Kidney (tissue), 13 donors: ENCODE measurements at regions not wholly inside any gene's neighbourhood (a gene's known extent, or its start where the extent isn't known, plus 50 kb on each side); places are given as distances from the start of the nearest gene placed in this dataset.

ENCODE experiments used
- DNase-seq, 5 donors: peaks; one replicate each; pipeline ENCODE4 v3.0.0-alpha.2; 2013 to 2020
- FAIRE-seq: peaks from 2 replicates; lab custom pipeline; 2012; peaks lifted over from hg19 to GRCh38; lab: Jason Lieb, UNC
- H3K27ac ChIP-seq, 2 donors: one replicate each; pipeline ENCODE4 v1.7.0; 2013; ENCODE audit warnings: low read depth in 2 of 2, low read length in 2 of 2, inconsistent platforms in 1 of 2
- H3K27me3 ChIP-seq: one replicate; pipeline ENCODE4 v1.7.1; 2013; ENCODE audit warnings: low read length, inconsistent platforms; ENCODE audit not compliant: control insufficient read depth, insufficient read depth
- H3K36me3 ChIP-seq, 3 donors: one replicate each; pipeline versions ENCODE4 v1.7.0 to v1.7.1; 2013; ENCODE audit warnings: low read length in 3 of 3, control low read depth in 1 of 3, inconsistent platforms in 1 of 3; ENCODE audit not compliant: insufficient read depth in 3 of 3, control insufficient read depth in 2 of 3
- H3K4me1 ChIP-seq, 3 donors: one replicate each; pipeline versions ENCODE4 v1.7.0 to v1.7.1; 2013; ENCODE audit warnings: low read length in 3 of 3, inconsistent platforms in 1 of 3, low read depth in 1 of 3; ENCODE audit not compliant: control insufficient read depth in 2 of 3, insufficient read depth in 2 of 3
- H3K4me3 ChIP-seq, 3 donors: one replicate each; pipeline versions ENCODE4 v1.7.0 to v1.8.1; 2013; ENCODE audit warnings: low read length in 3 of 3, control low read depth in 1 of 3, inconsistent platforms in 1 of 3
- H3K9ac ChIP-seq, 3 donors: one replicate each; pipeline versions ENCODE4 v1.7.0 to v1.7.1; 2013; ENCODE audit warnings: low read length in 3 of 3, control low read depth in 1 of 3, inconsistent platforms in 1 of 3
- H3K9me3 ChIP-seq, 3 donors: one replicate each; pipeline versions ENCODE4 v1.7.0 to v1.7.1; 2013; ENCODE audit warnings: low read length in 3 of 3, control low read depth in 1 of 3, inconsistent platforms in 1 of 3; ENCODE audit not compliant: control insufficient read depth in 2 of 3, insufficient read depth in 1 of 3
- intact Hi-C: fragments of 100-400 bp; cut with DNase I; formaldehyde crosslinking; loops from one replicate; pipeline ENCODE4 v1.11.1; 2022
- TF ChIP-seq, protein P1 (sequence below): IDR thresholded peaks from 3 replicates; pipeline ENCODE4 v1.5.1; 2012; ENCODE audit warnings: mild to moderate bottlenecking, moderate library complexity, borderline replicate concordance; ENCODE audit not compliant: insufficient read depth; ENCODE audit errors: extremely low read depth
- donor health status: control.
- donor health status: control.
- donor health status: control.
- donor health status: control.
- donor health status: control.
- donor health status: DM: yes; HTN: yes; CAD: no.
- donor health status: Normal renal cell carcinoma (clear cell type).

DNA sequence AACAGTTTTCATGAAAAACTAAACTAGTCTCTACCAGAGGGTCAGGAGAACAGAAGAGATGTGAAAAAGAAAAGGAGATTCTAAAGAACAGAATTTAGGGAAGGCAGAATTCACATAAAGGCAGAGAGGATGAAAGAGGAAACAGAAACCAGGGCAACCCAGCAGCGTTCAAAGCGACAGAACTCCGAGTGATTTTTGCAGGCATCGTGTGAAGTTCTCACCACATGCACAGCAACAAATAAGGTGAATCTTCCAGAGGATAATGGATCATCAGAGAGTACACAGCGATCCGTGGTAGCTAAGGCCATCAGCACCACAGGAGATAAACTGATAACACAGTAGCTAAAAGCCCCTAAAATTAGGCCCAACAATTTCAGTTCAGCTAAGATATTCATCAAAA, 250.8 kb upstream of the THBS1 start:
- TF ChIP-seq, protein P1, sequence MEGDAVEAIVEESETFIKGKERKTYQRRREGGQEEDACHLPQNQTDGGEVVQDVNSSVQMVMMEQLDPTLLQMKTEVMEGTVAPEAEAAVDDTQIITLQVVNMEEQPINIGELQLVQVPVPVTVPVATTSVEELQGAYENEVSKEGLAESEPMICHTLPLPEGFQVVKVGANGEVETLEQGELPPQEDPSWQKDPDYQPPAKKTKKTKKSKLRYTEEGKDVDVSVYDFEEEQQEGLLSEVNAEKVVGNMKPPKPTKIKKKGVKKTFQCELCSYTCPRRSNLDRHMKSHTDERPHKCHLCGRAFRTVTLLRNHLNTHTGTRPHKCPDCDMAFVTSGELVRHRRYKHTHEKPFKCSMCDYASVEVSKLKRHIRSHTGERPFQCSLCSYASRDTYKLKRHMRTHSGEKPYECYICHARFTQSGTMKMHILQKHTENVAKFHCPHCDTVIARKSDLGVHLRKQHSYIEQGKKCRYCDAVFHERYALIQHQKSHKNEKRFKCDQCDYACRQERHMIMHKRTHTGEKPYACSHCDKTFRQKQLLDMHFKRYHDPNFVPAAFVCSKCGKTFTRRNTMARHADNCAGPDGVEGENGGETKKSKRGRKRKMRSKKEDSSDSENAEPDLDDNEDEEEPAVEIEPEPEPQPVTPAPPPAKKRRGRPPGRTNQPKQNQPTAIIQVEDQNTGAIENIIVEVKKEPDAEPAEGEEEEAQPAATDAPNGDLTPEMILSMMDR, result no peak
- Histone ChIP-seq H3K27ac (no peak overlapping the region), H3K9ac (no peak overlapping the region), H3K4me3 (no peak overlapping the region), H3K36me3 (no peaks in the 10 kb centered on the region), H3K4me1 (no peaks in the 10 kb centered on the region), H3K9me3 (no peaks in the 10 kb centered on the region), H3K27me3 (no peaks in the 10 kb centered on the region)
- DNase-seq (no peak), FAIRE-seq (no peak)
- intact Hi-C loops, result no loop called here

DNA sequence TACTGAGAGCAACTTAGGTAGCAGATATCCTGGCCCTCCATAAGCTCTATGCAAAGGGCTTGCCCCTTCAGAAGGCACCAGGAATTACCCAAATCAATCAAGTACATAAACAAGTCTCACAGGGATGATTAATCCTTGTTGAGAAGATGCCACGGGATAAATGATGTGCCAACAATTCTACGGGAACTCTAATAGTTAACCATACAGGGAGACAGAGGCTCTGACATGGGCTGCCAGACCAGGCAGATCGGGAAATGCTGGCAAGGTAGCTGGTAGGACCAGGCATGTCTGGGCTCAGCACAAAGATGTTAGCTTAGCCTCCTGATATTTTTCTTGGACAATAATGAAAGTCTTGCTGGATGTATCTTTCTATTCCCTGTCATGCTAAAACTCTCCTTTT, 249.3 kb upstream of the THBS1 start:
- Histone ChIP-seq H3K4me1 (no peaks in the 10 kb centered on the region), H3K9ac (no peak overlapping the region), H3K9me3 (no peaks in the 10 kb centered on the region), H3K27me3 (no peaks in the 10 kb centered on the region), H3K36me3 (no peaks in the 10 kb centered on the region), H3K27ac (no peak overlapping the region), H3K4me3 (no peak overlapping the region)
- DNase-seq (no peak), FAIRE-seq (no peak)
- TF ChIP-seq, protein P1, result no peak
- intact Hi-C loops, result no loop called here

DNA sequence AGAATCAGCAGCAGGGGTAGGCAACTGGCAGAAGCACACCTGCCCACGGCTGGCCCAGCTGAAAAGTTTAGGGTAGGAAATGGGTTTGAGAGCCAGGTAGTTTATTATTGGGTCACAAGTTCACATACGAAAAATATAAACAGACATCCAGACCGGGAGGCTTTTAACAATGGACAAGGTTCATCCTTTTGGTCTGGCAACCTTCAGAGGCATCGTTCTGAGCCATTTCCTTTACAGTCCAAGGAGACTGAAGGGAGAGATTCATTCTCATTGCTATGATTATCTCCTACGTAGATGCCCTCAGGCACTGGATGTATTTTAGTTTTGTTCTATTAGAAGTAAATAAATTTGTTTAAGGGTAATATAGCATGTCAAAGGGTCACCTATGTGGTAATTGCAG, 248.0 kb upstream of the THBS1 start:
- no peak overlapping the region for H3K9ac ChIP-seq
- H3K4me1 ChIP-seq, result no peaks in the 10 kb centered on the region
- intact Hi-C loops, result no loop called here
- no peak for DNase-seq
- H3K9me3 ChIP-seq, result no peaks in the 10 kb centered on the region
- H3K27me3 ChIP-seq, result no peaks in the 10 kb centered on the region
- H3K36me3 ChIP-seq, result no peaks in the 10 kb centered on the region
- TF ChIP-seq, protein P1, result no peak
- no peak for FAIRE-seq
- H3K4me3 ChIP-seq, result no peak overlapping the region
- H3K27ac ChIP-seq, result no peak overlapping the region

DNA sequence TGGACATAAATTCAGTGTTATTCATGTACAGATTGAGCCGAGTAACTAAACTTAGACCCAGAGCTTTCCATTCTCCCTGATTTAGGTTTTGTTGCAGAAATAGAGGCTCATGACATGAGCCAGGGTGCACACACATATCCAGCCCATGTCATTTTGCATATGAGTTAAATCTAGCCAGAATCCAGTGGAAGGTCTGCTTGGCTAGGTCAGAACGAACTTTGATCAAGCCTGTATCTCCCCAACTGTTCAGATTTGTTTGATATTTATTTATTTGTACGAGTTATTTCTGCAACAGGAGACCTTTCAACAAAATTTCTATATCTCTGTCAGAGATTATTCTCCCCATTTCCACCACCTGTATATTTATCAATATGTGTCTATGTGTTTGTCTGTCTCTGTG, 247.5 kb upstream of the THBS1 start:
- FAIRE-seq (no peak), DNase-seq (no peak)
- Histone ChIP-seq H3K27ac (no peak overlapping the region), H3K4me3 (no peak overlapping the region), H3K36me3 (no peaks in the 10 kb centered on the region), H3K9ac (no peak overlapping the region), H3K9me3 (no peaks in the 10 kb centered on the region), H3K27me3 (no peaks in the 10 kb centered on the region), H3K4me1 (no peaks in the 10 kb centered on the region)
- TF ChIP-seq, protein P1, result no peak
- intact Hi-C loops, result no loop called here
